ENCODE measurements at regions not wholly inside any gene's neighbourhood (a gene's known extent, or its start where the extent isn't known, plus 50 kb on each side); places are given as distances from the start of the nearest gene placed in this dataset.

GRCh38 chr2:215731108-215731658, 282.2 kb downstream of the MREG start:
- H3K27ac Mint-ChIP-seq = no peak overlapping the region
- DNase-seq (ENCODE audit: low spot score) = no peak
- CTCF ChIA-PET = no interaction called here
- no peaks in the 10 kb centered on the region for H3K4me1 Mint-ChIP-seq
- H3K4me3 Mint-ChIP-seq = no peak overlapping the region
- POLR2A ChIA-PET = no interaction called here
- H3K9me3 Mint-ChIP-seq = peaks cover 10% of the 10 kb centered on the region
- H3K36me3 Mint-ChIP-seq = no peaks in the 10 kb centered on the region
- TF ChIP-seq PREB (CRISPR knock-in tag; IDR thresholded peaks at IDR 0.05; ENCODE audit: borderline replicate concordance) = no peak
- TF ChIP-seq ZNF416 (CRISPR knock-in tag; IDR thresholded peaks at IDR 0.05) = no peak
- no peak for TF ChIP-seq ZNF219 (CRISPR knock-in tag; IDR thresholded peaks at IDR 0.05; ENCODE audit: borderline replicate concordance)
- no peak for TF ChIP-seq ZNF138 (CRISPR knock-in tag; conservative IDR thresholded peaks at IDR 0.05)
- TF ChIP-seq ZSCAN18 (CRISPR knock-in tag; IDR thresholded peaks at IDR 0.05) = no peak
- TF ChIP-seq NFATC4 (CRISPR knock-in tag; IDR thresholded peaks at IDR 0.05) = no peak
- no peak for TF ChIP-seq FOXK1 (CRISPR knock-in tag; IDR thresholded peaks at IDR 0.05)
- TF ChIP-seq ETV6 (CRISPR knock-in tag; IDR thresholded peaks at IDR 0.05) = no peak
- no peak for ATAC-seq
- no peaks in the 10 kb centered on the region for H3K27me3 Mint-ChIP-seq (ENCODE audit: low read depth)

- no peaks in the 10 kb centered on the region for H3K27me3 Mint-ChIP-seq (ENCODE audit: low read depth)
- peaks cover 10% of the 10 kb centered on the region for H3K9me3 Mint-ChIP-seq
- H3K36me3 Mint-ChIP-seq = no peaks in the 10 kb centered on the region
- no peak for DNase-seq (ENCODE audit: low spot score)
- ChIA-PET CTCF (interaction anchor here (1.0 kb wide), 2 partner anchors 65 to 98 kb away, joined by 3 read pairs; no protein-coding TSS in a partner anchor), POLR2A (no interaction called here)
- H3K4me3 Mint-ChIP-seq = no peak overlapping the region
- H3K4me1 Mint-ChIP-seq = no peaks in the 10 kb centered on the region
- H3K27ac Mint-ChIP-seq = no peak overlapping the region
- no peak for ATAC-seq
- TF ChIP-seq FOXJ3 (CRISPR knock-in tag; IDR thresholded peaks at IDR 0.05; ENCODE audit: borderline replicate concordance) (no peak), CDX4 (CRISPR knock-in tag; IDR thresholded peaks at IDR 0.05; ENCODE audit: borderline replicate concordance) (no peak), NFATC4 (CRISPR knock-in tag; IDR thresholded peaks at IDR 0.05) (no peak), E2F4 (CRISPR knock-in tag; IDR thresholded peaks at IDR 0.05; ENCODE audit: borderline replicate concordance, low read depth) (no peak), ZNF219 (CRISPR knock-in tag; IDR thresholded peaks at IDR 0.05; ENCODE audit: borderline replicate concordance) (no peak), RELA (CRISPR knock-in tag; IDR thresholded peaks at IDR 0.05; ENCODE audit: borderline replicate concordance) (no peak), MXD4 (CRISPR knock-in tag; IDR thresholded peaks at IDR 0.05; ENCODE audit: borderline replicate concordance) (no peak), GABPB1 (CRISPR knock-in tag; IDR thresholded peaks at IDR 0.05) (no peak), JUN (CRISPR knock-in tag; IDR thresholded peaks at IDR 0.05) (no peak), FOXK1 (CRISPR knock-in tag; IDR thresholded peaks at IDR 0.05) (no peak), ETV6 (CRISPR knock-in tag; IDR thresholded peaks at IDR 0.05) (no peak), E2F5 (CRISPR knock-in tag; IDR thresholded peaks at IDR 0.05) (no peak), PREB (CRISPR knock-in tag; IDR thresholded peaks at IDR 0.05; ENCODE audit: borderline replicate concordance) (no peak), MAX (CRISPR knock-in tag; IDR thresholded peaks at IDR 0.05) (no peak), PRDM15 (CRISPR knock-in tag; IDR thresholded peaks at IDR 0.05) (no peak)
Observed at GRCh38 chr2:215729985-215730620, 283.2 kb downstream of the MREG start.
